Muscle layer of colon (tissue), 2 donors: ENCODE measurements at regions not wholly inside any gene's neighbourhood (a gene's known extent, or its start where the extent isn't known, plus 50 kb on each side); places are given as distances from the start of the nearest gene placed in this dataset.

Experiments used
- H3K27ac ChIP-seq: one replicate; pipeline ENCODE4 v1.7.0; 2013; ENCODE audit warnings: low read depth, mild to moderate bottlenecking, low read length, moderate library complexity
- H3K27me3 ChIP-seq, 2 donors: one replicate each; pipeline ENCODE4 v1.7.0; 2013; ENCODE audit warnings: low read length in 2 of 2, mild to moderate bottlenecking in 2 of 2; ENCODE audit not compliant: insufficient read depth in 2 of 2, control insufficient read depth in 1 of 2
- H3K36me3 ChIP-seq: one replicate; pipeline ENCODE4 v1.7.0; 2013; ENCODE audit warnings: mild to moderate bottlenecking, low read length; ENCODE audit not compliant: insufficient read depth
- H3K4me1 ChIP-seq: one replicate; pipeline ENCODE4 v1.7.0; 2013; ENCODE audit warnings: mild to moderate bottlenecking, low read length; ENCODE audit not compliant: insufficient read depth
- H3K4me3 ChIP-seq, 2 donors: one replicate each; pipeline ENCODE4 v1.7.0; 2013; ENCODE audit warnings: low read length in 2 of 2, low read depth in 1 of 2, mild to moderate bottlenecking in 1 of 2, moderate library complexity in 1 of 2
- H3K9ac ChIP-seq: one replicate; pipeline ENCODE4 v1.7.0; 2013; ENCODE audit warnings: low read length
- H3K9me3 ChIP-seq: one replicate; pipeline ENCODE4 v1.7.0; 2013; ENCODE audit warnings: mild to moderate bottlenecking, low read length
- donor health status: abdominal sarcoma.
- donor health status: Adenocarcinoma of cecum.

DNA sequence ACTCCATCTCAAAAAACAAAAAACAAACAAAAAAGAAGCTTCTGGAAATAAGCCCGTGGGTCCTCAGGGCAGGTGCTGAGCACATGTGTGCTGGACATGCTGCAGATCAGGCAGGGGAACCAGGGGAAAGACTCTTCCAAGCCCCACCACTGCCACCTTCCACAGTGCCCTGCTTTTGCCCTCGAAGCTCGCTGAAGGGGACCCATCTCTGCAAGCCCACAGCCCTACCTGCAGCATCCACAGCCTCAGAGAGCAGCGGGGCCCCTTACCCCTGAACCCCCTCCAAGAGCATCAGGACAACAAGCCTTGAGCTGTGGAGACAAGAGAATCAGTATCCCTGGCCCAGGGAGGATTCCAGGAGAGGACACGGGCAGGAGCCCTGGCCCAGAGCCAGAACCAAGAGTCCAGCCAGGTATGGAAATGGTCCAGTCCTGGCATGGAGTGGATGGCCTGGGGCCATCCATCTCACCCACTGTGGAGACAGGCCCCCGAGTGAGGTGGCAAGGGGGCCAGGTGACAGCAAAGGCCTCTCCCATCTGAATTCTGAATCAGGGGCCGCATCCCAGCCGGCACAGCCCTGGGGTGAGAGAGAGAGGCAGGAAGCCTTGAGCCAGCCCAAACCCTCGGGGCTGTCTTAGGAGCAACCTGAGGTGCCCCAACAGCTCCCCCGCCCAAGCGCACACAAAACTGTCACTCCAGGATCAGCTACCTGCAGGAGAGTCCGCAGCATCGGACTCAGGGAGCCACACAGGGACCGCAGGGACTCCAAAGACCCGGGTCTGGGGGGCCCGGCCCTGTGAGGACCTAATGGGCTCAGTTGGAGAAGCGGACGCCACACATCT lies 51.8 kb upstream of the TPM4 start:
- no peaks in the 10 kb centered on the region for H3K4me1 ChIP-seq
- no peaks in the 10 kb centered on the region for H3K9me3 ChIP-seq
- no peaks in the 10 kb centered on the region for H3K27me3 ChIP-seq
- H3K27ac ChIP-seq, result no peak overlapping the region
- no peak overlapping the region for H3K4me3 ChIP-seq
- no peaks in the 10 kb centered on the region for H3K36me3 ChIP-seq
- H3K9ac ChIP-seq, result no peak overlapping the region

DNA sequence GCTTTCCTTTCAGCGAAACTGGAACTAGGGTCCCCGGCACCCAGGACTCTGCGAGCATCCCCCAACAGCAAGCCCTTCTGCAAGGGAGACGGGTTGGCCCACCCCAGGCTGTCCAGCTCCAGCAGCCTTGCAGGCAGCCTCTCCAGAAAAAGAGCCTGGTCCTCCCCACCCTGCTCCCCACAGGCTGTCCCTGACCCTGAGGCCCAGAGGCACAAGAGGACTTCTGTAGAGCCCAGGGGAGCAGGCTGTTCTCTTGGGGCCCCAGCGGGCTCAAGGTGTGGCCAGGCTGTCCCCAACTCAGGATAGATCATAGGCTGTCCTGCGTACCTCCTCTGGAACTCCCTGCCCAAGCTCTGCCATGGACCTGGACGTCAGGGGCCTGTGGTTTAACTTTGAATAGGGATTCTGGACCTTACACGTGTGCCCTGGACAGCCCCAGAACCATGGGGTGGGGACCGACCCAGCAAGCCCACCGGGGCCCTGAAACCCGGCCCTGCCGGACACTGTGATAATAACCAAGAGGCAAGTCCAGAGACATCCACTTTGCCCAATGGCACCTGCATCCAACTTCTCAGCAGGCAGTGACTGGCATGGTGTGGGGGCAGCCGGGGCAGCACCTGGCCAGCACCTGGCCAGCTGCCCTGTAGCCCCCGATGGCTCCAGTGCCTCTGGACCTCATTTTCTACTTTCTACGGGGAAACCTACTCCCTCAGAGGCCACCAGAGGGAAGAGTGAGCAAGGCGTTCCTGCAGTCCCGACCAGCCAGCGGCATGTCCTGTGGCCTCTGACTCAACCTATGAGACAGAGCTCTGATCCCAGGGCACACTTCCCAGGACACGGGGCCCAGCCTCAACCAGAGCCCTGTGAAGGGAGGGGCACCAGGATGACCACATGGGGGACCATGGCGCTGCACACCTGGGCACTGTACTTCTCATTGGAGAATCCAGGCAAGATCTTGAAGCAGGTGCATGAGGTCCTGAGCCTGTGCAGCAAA lies 50.9 kb upstream of the TPM4 start:
- H3K36me3 ChIP-seq, result no peaks in the 10 kb centered on the region
- no peak overlapping the region for H3K27ac ChIP-seq
- no peak overlapping the region for H3K4me3 ChIP-seq
- no peaks in the 10 kb centered on the region for H3K9me3 ChIP-seq
- no peak overlapping the region for H3K9ac ChIP-seq
- H3K27me3 ChIP-seq, result no peaks in the 10 kb centered on the region
- no peaks in the 10 kb centered on the region for H3K4me1 ChIP-seq

DNA sequence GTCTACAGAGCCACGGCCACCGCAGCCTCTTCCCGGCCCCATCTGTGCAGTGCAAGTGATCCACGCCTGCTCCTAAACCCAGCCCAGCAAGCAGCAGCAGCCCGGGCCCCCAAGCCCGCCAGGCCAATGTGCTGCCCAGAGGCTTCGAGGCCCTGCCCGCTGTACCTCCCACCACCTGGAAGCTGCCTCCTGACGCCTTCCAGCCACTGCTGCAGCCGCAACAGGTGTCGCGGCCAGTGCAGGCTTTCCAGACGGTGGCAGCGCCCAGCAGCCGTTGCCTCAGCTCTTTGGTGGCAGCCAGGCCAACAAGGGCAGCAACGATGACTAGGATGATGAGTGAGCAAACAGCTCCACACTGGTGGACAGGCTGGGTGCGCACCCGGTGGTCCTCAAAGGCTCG lies 50.2 kb upstream of the TPM4 start:
- no peaks in the 10 kb centered on the region for H3K4me1 ChIP-seq
- no peaks in the 10 kb centered on the region for H3K9me3 ChIP-seq
- H3K4me3 ChIP-seq, result no peak overlapping the region
- H3K9ac ChIP-seq, result no peak overlapping the region
- H3K27ac ChIP-seq, result no peak overlapping the region
- no peaks in the 10 kb centered on the region for H3K36me3 ChIP-seq
- H3K27me3 ChIP-seq, result no peaks in the 10 kb centered on the region
